H9 (cell line): ENCODE measurements at regions not wholly inside any gene's neighbourhood (a gene's known extent, or its start where the extent isn't known, plus 50 kb on each side); places are given as distances from the start of the nearest gene placed in this dataset.

ENCODE experiments used
- DNase-seq: peaks from one replicate; pipeline ENCODE4 v3.0.0-alpha.2; 2017
- H2AFZ ChIP-seq: one replicate; pipeline ENCODE4 v1.6.1; 2013; ENCODE audit warnings: mild to moderate bottlenecking, low read length, control low read depth, moderate library complexity
- H2AK5ac ChIP-seq: 2 replicates; pipeline ENCODE4 v1.6.1; 2013; ENCODE audit warnings: low read length, control low read depth, mixed read lengths; ENCODE audit not compliant: insufficient read length
- H2BK120ac ChIP-seq: one replicate; pipeline ENCODE4 v1.6.1; 2013; ENCODE audit warnings: low read depth, mild to moderate bottlenecking, low read length, control low read depth, inconsistent platforms; ENCODE audit not compliant: poor library complexity, severe bottlenecking
- H2BK12ac ChIP-seq: 2 replicates; pipeline ENCODE4 v1.6.1; 2013; ENCODE audit warnings: low read length, control low read depth, mixed read lengths, low read depth; ENCODE audit not compliant: insufficient read length
- H2BK15ac ChIP-seq: 2 replicates; pipeline ENCODE4 v1.6.1; 2013; ENCODE audit warnings: low read depth, low read length, control low read depth
- H2BK20ac ChIP-seq: one replicate; pipeline ENCODE4 v1.6.1; 2013; ENCODE audit warnings: low read depth, mild to moderate bottlenecking, low read length, control low read depth, inconsistent platforms; ENCODE audit not compliant: poor library complexity, severe bottlenecking
- H2BK5ac ChIP-seq: 2 replicates; pipeline ENCODE4 v1.6.1; 2013; ENCODE audit warnings: low read length, control low read depth, mixed read lengths; ENCODE audit not compliant: insufficient read length
- H3K14ac ChIP-seq: 2 replicates; pipeline ENCODE4 v1.6.1; 2013; ENCODE audit warnings: low read length, control low read depth; ENCODE audit not compliant: insufficient read depth
- H3K18ac ChIP-seq: 2 replicates; pipeline ENCODE4 v1.6.1; 2013; ENCODE audit warnings: low read depth, mild to moderate bottlenecking, mixed read lengths, low read length, control low read depth; ENCODE audit not compliant: insufficient read length
- H3K23ac ChIP-seq: 2 replicates; pipeline ENCODE4 v1.6.1; 2013; ENCODE audit warnings: low read length, control low read depth, mixed read lengths, low read depth; ENCODE audit not compliant: insufficient read length
- H3K23me2 ChIP-seq: 2 replicates; pipeline ENCODE4 v1.6.1; 2013; ENCODE audit warnings: low read depth, mild to moderate bottlenecking, mixed read lengths, low read length, control low read depth; ENCODE audit not compliant: insufficient read length, poor library complexity, severe bottlenecking
- H3K27ac ChIP-seq: 2 replicates; pipeline ENCODE4 v1.5.1; 2013; ENCODE audit warnings: low read length, control low read depth, mixed read lengths, low read depth; ENCODE audit not compliant: insufficient read length
- H3K27me3 ChIP-seq: 2 replicates; pipeline ENCODE4 v1.6.1; 2013; ENCODE audit warnings: low read length, control low read depth, inconsistent platforms; ENCODE audit not compliant: insufficient read depth
- H3K4ac ChIP-seq: 2 replicates; pipeline ENCODE4 v1.6.1; 2013; ENCODE audit warnings: low read depth, mild to moderate bottlenecking, control low read depth, inconsistent platforms, low read length, moderate library complexity
- H3K4me1 ChIP-seq: 2 replicates; pipeline ENCODE4 v1.6.1; 2013; ENCODE audit warnings: low read length, control low read depth, inconsistent platforms; ENCODE audit not compliant: insufficient read depth
- H3K4me2 ChIP-seq: 2 replicates; pipeline ENCODE4 v1.6.1; 2013; ENCODE audit warnings: low read length, control low read depth, mixed read lengths; ENCODE audit not compliant: insufficient read length, insufficient read depth
- H3K56ac ChIP-seq: 2 replicates; pipeline ENCODE4 v1.6.1; 2013; ENCODE audit warnings: low read depth, mild to moderate bottlenecking, mixed read lengths, low read length, control low read depth; ENCODE audit not compliant: insufficient read length
- H3K79me1 ChIP-seq: 2 replicates; pipeline ENCODE4 v1.6.1; 2013; ENCODE audit warnings: low read depth, mild to moderate bottlenecking, moderate library complexity, low read length, control low read depth, inconsistent platforms; ENCODE audit not compliant: insufficient read depth, poor library complexity, severe bottlenecking
- H3K79me2 ChIP-seq: 2 replicates; pipeline ENCODE4 v1.6.1; 2013; ENCODE audit warnings: low read length, control low read depth, inconsistent platforms; ENCODE audit not compliant: insufficient read depth
- H3K9ac ChIP-seq: 2 replicates; pipeline ENCODE4 v1.6.1; 2013; ENCODE audit warnings: low read length, control low read depth, mixed read lengths; ENCODE audit not compliant: insufficient read length; ENCODE audit errors: extremely low read depth
- H3K9me3 ChIP-seq: one replicate; pipeline ENCODE4 v1.6.1; 2013; ENCODE audit warnings: low read depth, low read length, inconsistent platforms; ENCODE audit not compliant: control insufficient read depth
- H3T11ph ChIP-seq: one replicate; pipeline ENCODE4 v1.6.1; 2013; ENCODE audit warnings: mild to moderate bottlenecking, low read length, control low read depth, inconsistent platforms
- H4K20me1 ChIP-seq: one replicate; pipeline ENCODE4 v1.6.1; 2013; ENCODE audit not compliant: control insufficient read depth, insufficient read length, insufficient read depth
- H4K5ac ChIP-seq: 2 replicates; pipeline ENCODE4 v1.6.1; 2013; ENCODE audit warnings: low read depth, mild to moderate bottlenecking, mixed read lengths, low read length, control low read depth; ENCODE audit not compliant: insufficient read length
- H4K8ac ChIP-seq: replicated peaks from 2 replicates; pipeline ENCODE4 v1.6.1; 2013; ENCODE audit warnings: low read length, control low read depth, mixed read lengths, low read depth; ENCODE audit not compliant: insufficient read length
- H4K91ac ChIP-seq: 2 replicates; pipeline ENCODE4 v1.6.1; 2013; ENCODE audit warnings: low read depth, mild to moderate bottlenecking, moderate library complexity, mixed read lengths, low read length, control low read depth; ENCODE audit not compliant: insufficient read length
- H3K27ac Mint-ChIP-seq, 3 experiments: 2 replicates in 2 of 3; 3 replicates in 1 of 3; pipeline ENCODE4 v1.8.0; 2020 to 2021; ENCODE audit warnings: mixed read lengths in 3 of 3, mild to moderate bottlenecking in 1 of 3, moderate library complexity in 1 of 3
- H3K27me3 Mint-ChIP-seq: 2 replicates; pipeline ENCODE4 v1.8.0; 2021; ENCODE audit warnings: low read depth, mild to moderate bottlenecking, moderate library complexity, mixed read lengths
- H3K36me3 Mint-ChIP-seq, 3 experiments: 2 replicates in 2 of 3; 3 replicates in 1 of 3; pipeline ENCODE4 v1.8.0; 2020 to 2021; ENCODE audit warnings: low read depth in 3 of 3, mixed read lengths in 3 of 3; ENCODE audit not compliant: insufficient read depth in 1 of 3
- H3K4me1 Mint-ChIP-seq, 2 experiments: 2 replicates each; pipeline ENCODE4 v1.8.0; 2020; ENCODE audit warnings: mixed read lengths in 2 of 2
- H3K4me3 Mint-ChIP-seq, 2 experiments: 2 replicates in 1 of 2; 3 replicates in 1 of 2; pipeline ENCODE4 v1.8.0; 2020 to 2021; ENCODE audit warnings: mild to moderate bottlenecking in 2 of 2, mixed read lengths in 2 of 2, moderate library complexity in 1 of 2
- H3K9me3 Mint-ChIP-seq, 2 experiments: 2 replicates in 1 of 2; 3 replicates in 1 of 2; pipeline ENCODE4 v1.8.0; 2020; ENCODE audit warnings: mild to moderate bottlenecking in 2 of 2, mixed read lengths in 2 of 2, moderate library complexity in 1 of 2
- WGBS: extraction: QIAGEN DNeasy Blood & Tissue Kit; methylation state at CpG from one replicate; pipeline ENCODE4 v1.1.7; 2013; ENCODE audit warnings: missing lambda C conversion rate, low lambda C conversion rate, mixed read lengths; ENCODE audit not compliant: insufficient read length; ENCODE audit errors: extremely low coverage; 5-methylcytosine and 5-hydroxymethylcytosine counted together
- TF ChIP-seq, protein P1 (sequence below): fragments of 200-600 bp; sonication (generic); conservative IDR thresholded peaks from 3 replicates; pipeline ENCODE4 v1.8.0; 2021; ENCODE audit warnings: antibody characterized with exemption, mild to moderate bottlenecking

DNA sequence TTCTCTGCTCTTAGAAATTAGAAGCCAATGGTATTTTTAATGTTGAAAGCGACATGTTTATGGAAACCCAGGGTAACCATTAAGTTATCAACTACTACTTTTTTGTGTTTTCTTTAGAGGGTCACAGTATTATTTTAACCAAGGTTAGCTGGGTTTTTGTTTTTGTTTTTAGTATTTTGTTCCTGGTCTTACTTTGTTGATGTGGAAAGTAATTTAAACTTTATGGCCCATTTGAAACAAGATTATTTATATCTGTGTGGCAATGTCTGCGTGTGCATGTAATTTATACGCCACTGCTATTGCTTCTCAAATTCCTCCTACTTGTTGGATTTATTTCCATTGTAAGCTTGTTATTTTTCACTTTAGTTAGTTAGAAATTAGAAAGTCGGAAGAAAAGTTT, 722.1 kb upstream of the NR2F2 start:
- no peak overlapping the region for H3K9ac ChIP-seq
- no peak overlapping the region for H4K8ac ChIP-seq
- no peaks in the 10 kb centered on the region for H3K9me3 ChIP-seq
- H3K18ac ChIP-seq, result no peak overlapping the region
- Mint-ChIP-seq H3K4me1 (0 out of 4 replicates have a peak, but pooled peaks cover 0 to 4% of the 10 kb centered on the region in 2 experiments), H3K36me3 (no peaks in the 10 kb centered on the region), H3K4me3 (no peak overlapping the region), H3K27ac (no peak overlapping the region), H3K9me3 (no peaks in the 10 kb centered on the region), H3K27me3 (no peaks in the 10 kb centered on the region)
- no peak overlapping the region for H3T11ph ChIP-seq
- no peak overlapping the region for H3K56ac ChIP-seq
- no peak overlapping the region for H3K27ac ChIP-seq
- no peak overlapping the region for H2AFZ ChIP-seq
- no peak overlapping the region for H2BK12ac ChIP-seq
- H3K23ac ChIP-seq, result no peak overlapping the region
- H4K20me1 ChIP-seq, result no peaks in the 10 kb centered on the region
- no peak for DNase-seq
- no peak overlapping the region for H3K14ac ChIP-seq
- no peak overlapping the region for H2BK15ac ChIP-seq
- no peaks in the 10 kb centered on the region for H3K79me2 ChIP-seq
- no peak overlapping the region for H3K4ac ChIP-seq
- no peak overlapping the region for H2BK20ac ChIP-seq
- H2BK5ac ChIP-seq, result no peak overlapping the region
- H3K4me1 ChIP-seq, result peaks cover 3% of the 10 kb centered on the region; the same call in 1 of the 2 replicates
- H3K4me2 ChIP-seq, result no peak overlapping the region
- H4K5ac ChIP-seq, result no peak overlapping the region
- no peak overlapping the region for H4K91ac ChIP-seq
- no peaks in the 10 kb centered on the region for H3K23me2 ChIP-seq
- TF ChIP-seq, protein P1, sequence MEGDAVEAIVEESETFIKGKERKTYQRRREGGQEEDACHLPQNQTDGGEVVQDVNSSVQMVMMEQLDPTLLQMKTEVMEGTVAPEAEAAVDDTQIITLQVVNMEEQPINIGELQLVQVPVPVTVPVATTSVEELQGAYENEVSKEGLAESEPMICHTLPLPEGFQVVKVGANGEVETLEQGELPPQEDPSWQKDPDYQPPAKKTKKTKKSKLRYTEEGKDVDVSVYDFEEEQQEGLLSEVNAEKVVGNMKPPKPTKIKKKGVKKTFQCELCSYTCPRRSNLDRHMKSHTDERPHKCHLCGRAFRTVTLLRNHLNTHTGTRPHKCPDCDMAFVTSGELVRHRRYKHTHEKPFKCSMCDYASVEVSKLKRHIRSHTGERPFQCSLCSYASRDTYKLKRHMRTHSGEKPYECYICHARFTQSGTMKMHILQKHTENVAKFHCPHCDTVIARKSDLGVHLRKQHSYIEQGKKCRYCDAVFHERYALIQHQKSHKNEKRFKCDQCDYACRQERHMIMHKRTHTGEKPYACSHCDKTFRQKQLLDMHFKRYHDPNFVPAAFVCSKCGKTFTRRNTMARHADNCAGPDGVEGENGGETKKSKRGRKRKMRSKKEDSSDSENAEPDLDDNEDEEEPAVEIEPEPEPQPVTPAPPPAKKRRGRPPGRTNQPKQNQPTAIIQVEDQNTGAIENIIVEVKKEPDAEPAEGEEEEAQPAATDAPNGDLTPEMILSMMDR, result no peak
- no peak overlapping the region for H2BK120ac ChIP-seq
- no CpG with 5 or more reads among the region's 4 CpGs for WGBS
- no peaks in the 10 kb centered on the region for H3K79me1 ChIP-seq
- no peaks in the 10 kb centered on the region for H3K27me3 ChIP-seq
- no peak overlapping the region for H2AK5ac ChIP-seq
